Astrocyte (in vitro differentiated cells and primary cell): ENCODE measurements at regions not wholly inside any gene's neighbourhood (a gene's known extent, or its start where the extent isn't known, plus 50 kb on each side); places are given as distances from the start of the nearest gene placed in this dataset.

Experiments used
- DNase-seq: peaks from one replicate; pipeline ENCODE4 v3.0.0-alpha.2; 2010; ENCODE audit warnings: low read depth
- FAIRE-seq: peaks from 2 replicates; lab custom pipeline; 2011; peaks lifted over from hg19 to GRCh38; lab: Jason Lieb, UNC
- H2AFZ ChIP-seq: 2 replicates; pipeline ENCODE4 v1.6.0; 2012; ENCODE audit warnings: low read depth, low read length, inconsistent platforms
- H3K27ac ChIP-seq: 2 replicates; pipeline ENCODE4 v1.5.1; 2011; ENCODE audit warnings: low read depth, low read length, inconsistent platforms
- H3K27me3 ChIP-seq: 2 replicates; pipeline ENCODE4 v1.6.0; 2011; ENCODE audit warnings: low read length, inconsistent platforms; ENCODE audit not compliant: insufficient read depth
- H3K36me3 ChIP-seq: 2 replicates; pipeline ENCODE4 v1.5.1; 2011; ENCODE audit warnings: low read length, inconsistent platforms; ENCODE audit not compliant: insufficient read depth
- H3K4me1 ChIP-seq: 2 replicates; pipeline ENCODE4 v1.5.1; 2011; ENCODE audit warnings: low read length, inconsistent platforms; ENCODE audit not compliant: insufficient read depth
- H3K4me2 ChIP-seq: 2 replicates; pipeline ENCODE4 v1.6.0; 2012; ENCODE audit warnings: low read length, inconsistent platforms
- H3K4me3 ChIP-seq: 2 replicates; pipeline ENCODE4 v1.5.1; 2011; ENCODE audit warnings: low read depth, mild to moderate bottlenecking, low read length, inconsistent platforms; ENCODE audit not compliant: insufficient read depth
- H3K79me2 ChIP-seq: 2 replicates; pipeline ENCODE4 v1.6.0; 2012; ENCODE audit warnings: mild to moderate bottlenecking, low read length, inconsistent platforms; ENCODE audit not compliant: insufficient read depth
- H3K9ac ChIP-seq: 2 replicates; pipeline ENCODE4 v1.6.0; 2012; ENCODE audit warnings: mild to moderate bottlenecking, low read length, inconsistent platforms
- H3K9me3 ChIP-seq: 2 replicates; pipeline ENCODE4 v1.5.1; 2012; ENCODE audit warnings: low read depth, mild to moderate bottlenecking, low read length, inconsistent platforms; ENCODE audit not compliant: insufficient read depth
- H4K20me1 ChIP-seq: 2 replicates; pipeline ENCODE4 v1.6.0; 2012; ENCODE audit warnings: low read length, inconsistent platforms; ENCODE audit not compliant: insufficient read depth
- H3K27ac Mint-ChIP-seq: one replicate; pipeline ENCODE4 v1.8.0; 2021; ENCODE audit warnings: mild to moderate bottlenecking, mixed read lengths; ENCODE audit not compliant: unreplicated experiment
- H3K27me3 Mint-ChIP-seq: one replicate; pipeline ENCODE4 v1.8.0; 2021; ENCODE audit warnings: low read depth, mixed read lengths; ENCODE audit not compliant: unreplicated experiment
- H3K36me3 Mint-ChIP-seq: one replicate; pipeline ENCODE4 v1.8.0; 2021; ENCODE audit warnings: low read depth, mixed read lengths; ENCODE audit not compliant: unreplicated experiment
- H3K4me1 Mint-ChIP-seq: one replicate; pipeline ENCODE4 v1.8.0; 2021; ENCODE audit warnings: low read depth, mixed read lengths; ENCODE audit not compliant: unreplicated experiment
- H3K4me3 Mint-ChIP-seq: one replicate; pipeline ENCODE4 v1.8.0; 2021; ENCODE audit warnings: mild to moderate bottlenecking, moderate library complexity, mixed read lengths; ENCODE audit not compliant: unreplicated experiment
- H3K9me3 Mint-ChIP-seq: one replicate; pipeline ENCODE4 v1.8.0; 2021; ENCODE audit warnings: mild to moderate bottlenecking, mixed read lengths; ENCODE audit not compliant: unreplicated experiment
- EZH2 ChIP-seq: IDR thresholded peaks from 2 replicates; pipeline ENCODE4 v1.6.1; 2012; ENCODE audit warnings: mild to moderate bottlenecking, low read length, inconsistent platforms; ENCODE audit not compliant: insufficient read depth
- TF ChIP-seq, protein P1 (sequence below): IDR thresholded peaks from 2 replicates; pipeline ENCODE4 v1.5.1; 2011; ENCODE audit warnings: low read depth, mild to moderate bottlenecking, inconsistent platforms, low read length, moderate library complexity; ENCODE audit not compliant: insufficient read depth

DNA sequence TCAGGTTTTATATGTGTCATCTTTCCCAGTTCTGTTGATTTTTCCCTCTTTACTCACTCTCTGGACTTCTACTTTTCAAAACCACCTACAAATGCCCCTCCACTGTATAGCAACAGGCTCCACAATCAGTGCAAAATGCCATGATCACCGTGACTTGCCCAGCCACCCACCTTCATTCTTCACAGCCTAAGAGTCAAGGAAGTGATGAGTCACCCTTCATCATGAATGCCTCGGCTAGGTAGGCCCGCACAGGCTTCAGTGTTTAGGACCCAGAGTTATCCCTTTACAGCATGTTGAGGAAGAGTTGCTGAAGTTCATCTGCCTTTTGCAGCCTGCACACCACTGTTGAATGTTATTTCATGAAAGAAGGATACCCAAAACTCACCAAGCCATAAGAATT is 158.6 kb downstream of the PMP22 start:
- TF ChIP-seq EZH2: no peak
- TF ChIP-seq, protein P1, sequence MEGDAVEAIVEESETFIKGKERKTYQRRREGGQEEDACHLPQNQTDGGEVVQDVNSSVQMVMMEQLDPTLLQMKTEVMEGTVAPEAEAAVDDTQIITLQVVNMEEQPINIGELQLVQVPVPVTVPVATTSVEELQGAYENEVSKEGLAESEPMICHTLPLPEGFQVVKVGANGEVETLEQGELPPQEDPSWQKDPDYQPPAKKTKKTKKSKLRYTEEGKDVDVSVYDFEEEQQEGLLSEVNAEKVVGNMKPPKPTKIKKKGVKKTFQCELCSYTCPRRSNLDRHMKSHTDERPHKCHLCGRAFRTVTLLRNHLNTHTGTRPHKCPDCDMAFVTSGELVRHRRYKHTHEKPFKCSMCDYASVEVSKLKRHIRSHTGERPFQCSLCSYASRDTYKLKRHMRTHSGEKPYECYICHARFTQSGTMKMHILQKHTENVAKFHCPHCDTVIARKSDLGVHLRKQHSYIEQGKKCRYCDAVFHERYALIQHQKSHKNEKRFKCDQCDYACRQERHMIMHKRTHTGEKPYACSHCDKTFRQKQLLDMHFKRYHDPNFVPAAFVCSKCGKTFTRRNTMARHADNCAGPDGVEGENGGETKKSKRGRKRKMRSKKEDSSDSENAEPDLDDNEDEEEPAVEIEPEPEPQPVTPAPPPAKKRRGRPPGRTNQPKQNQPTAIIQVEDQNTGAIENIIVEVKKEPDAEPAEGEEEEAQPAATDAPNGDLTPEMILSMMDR: no peak
- peak; percentile 32 for DNase-seq

DNA sequence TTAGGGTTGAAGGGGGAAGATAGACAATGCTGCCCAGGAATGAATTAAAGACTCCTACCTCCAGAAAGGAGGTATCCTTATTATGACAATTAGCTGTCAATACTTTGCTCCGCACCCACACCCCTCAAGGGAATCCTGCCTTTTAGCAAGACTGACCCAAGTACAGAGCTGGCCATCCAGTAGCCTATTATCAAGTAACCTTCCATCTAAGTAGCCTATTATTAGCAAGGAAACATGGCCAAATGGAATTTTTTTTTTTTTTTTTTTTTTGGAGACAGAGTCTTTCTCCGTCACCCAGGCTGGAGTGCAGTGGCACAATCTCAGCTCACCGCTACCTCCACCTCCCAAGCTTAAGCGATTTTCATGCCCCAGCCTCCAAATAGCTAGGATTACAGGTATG is 161.3 kb downstream of the PMP22 start:
- Histone ChIP-seq H2AFZ (no peak overlapping the region), H3K9ac (no peak overlapping the region), H3K9me3 (no peaks in the 10 kb centered on the region), H3K27me3 (no peaks in the 10 kb centered on the region), H3K27ac (no peak overlapping the region), H3K4me3 (no peak overlapping the region), H3K4me1 (peaks cover 6% of the 10 kb centered on the region), H3K36me3 (no peaks in the 10 kb centered on the region), H3K4me2 (no peak overlapping the region), H3K79me2 (no peaks in the 10 kb centered on the region), H4K20me1 (no peaks in the 10 kb centered on the region)
- Mint-ChIP-seq H3K27me3 (no peaks in the 10 kb centered on the region), H3K9me3 (no peaks in the 10 kb centered on the region), H3K36me3 (no peaks in the 10 kb centered on the region), H3K4me1 (peaks cover 11% of the 10 kb centered on the region), H3K27ac (no peak overlapping the region), H3K4me3 (no peak overlapping the region)
- TF ChIP-seq EZH2: no peak
- TF ChIP-seq, protein P1: no peak
- DNase-seq (no peak), FAIRE-seq (no peak)

More for the DNA sequence above, 158.6 kb downstream of the PMP22 start:
- Histone ChIP-seq H3K9me3 (no peaks in the 10 kb centered on the region), H4K20me1 (no peaks in the 10 kb centered on the region), H3K9ac (no peak overlapping the region), H3K79me2 (no peaks in the 10 kb centered on the region), H3K27ac (no peak overlapping the region), H3K36me3 (no peaks in the 10 kb centered on the region), H3K4me2 (peak overlapping the region; percentile 16), H3K4me3 (no peak overlapping the region), H3K27me3 (no peaks in the 10 kb centered on the region), H2AFZ (peak overlapping the region; percentile 36), H3K4me1 (peaks cover 6% of the 10 kb centered on the region)
- Mint-ChIP-seq H3K4me1 (peaks cover 11% of the 10 kb centered on the region), H3K36me3 (no peaks in the 10 kb centered on the region), H3K4me3 (no peak overlapping the region), H3K27me3 (no peaks in the 10 kb centered on the region), H3K9me3 (no peaks in the 10 kb centered on the region), H3K27ac (no peak overlapping the region)
- peak; percentile 29 for FAIRE-seq

DNA sequence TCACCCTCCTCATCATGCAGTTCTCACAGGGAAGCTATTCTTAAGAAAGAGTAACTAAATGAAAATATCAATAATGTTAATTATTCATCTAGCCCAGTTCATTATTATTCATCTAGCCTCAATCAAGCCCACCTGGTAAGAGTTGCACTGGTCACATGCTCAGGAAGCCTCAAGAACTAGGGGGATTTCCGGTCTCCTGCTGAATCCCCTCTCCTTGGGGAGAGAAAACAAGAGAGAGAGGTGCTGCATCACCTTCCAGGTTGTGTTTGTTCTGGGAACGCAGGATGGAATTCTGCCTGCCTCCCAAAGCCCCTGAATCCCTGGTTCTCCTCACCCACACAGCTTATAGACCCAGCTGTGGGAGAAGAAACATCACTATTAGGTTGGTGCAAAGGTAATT is 164.0 kb downstream of the PMP22 start:
- H3K27ac Mint-ChIP-seq: no peak overlapping the region
- no peaks in the 10 kb centered on the region for H3K9me3 Mint-ChIP-seq
- peaks cover 5% of the 10 kb centered on the region for H3K4me1 Mint-ChIP-seq
- peaks cover 4% of the 10 kb centered on the region for H3K27me3 ChIP-seq
- DNase-seq (no peak), FAIRE-seq (no peak)
- H4K20me1 ChIP-seq: no peaks in the 10 kb centered on the region
- no peak overlapping the region for H3K4me3 Mint-ChIP-seq
- H3K27ac ChIP-seq: no peak overlapping the region
- no peak overlapping the region for H2AFZ ChIP-seq
- no peak overlapping the region for H3K4me2 ChIP-seq
- no peak for TF ChIP-seq EZH2
- TF ChIP-seq, protein P1: no peak
- H3K9me3 ChIP-seq: no peaks in the 10 kb centered on the region
- H3K9ac ChIP-seq: no peak overlapping the region
- no peaks in the 10 kb centered on the region for H3K27me3 Mint-ChIP-seq
- no peaks in the 10 kb centered on the region for H3K79me2 ChIP-seq
- no peaks in the 10 kb centered on the region for H3K36me3 ChIP-seq
- H3K4me1 ChIP-seq: no peaks in the 10 kb centered on the region
- H3K4me3 ChIP-seq: no peak overlapping the region
- H3K36me3 Mint-ChIP-seq: no peaks in the 10 kb centered on the region
